Hematopoietic multipotent progenitor cell (in vitro differentiated cells): ENCODE measurements at regions not wholly inside any gene's neighbourhood (a gene's known extent, or its start where the extent isn't known, plus 50 kb on each side); places are given as distances from the start of the nearest gene placed in this dataset.

Experiments used
- DNase-seq, 3 donors: peaks; one replicate each; pipeline ENCODE4 v3.0.0-alpha.2; 2011 to 2015; ENCODE audit warnings: low read depth in 2 of 3, low spot score in 2 of 3

DNA sequence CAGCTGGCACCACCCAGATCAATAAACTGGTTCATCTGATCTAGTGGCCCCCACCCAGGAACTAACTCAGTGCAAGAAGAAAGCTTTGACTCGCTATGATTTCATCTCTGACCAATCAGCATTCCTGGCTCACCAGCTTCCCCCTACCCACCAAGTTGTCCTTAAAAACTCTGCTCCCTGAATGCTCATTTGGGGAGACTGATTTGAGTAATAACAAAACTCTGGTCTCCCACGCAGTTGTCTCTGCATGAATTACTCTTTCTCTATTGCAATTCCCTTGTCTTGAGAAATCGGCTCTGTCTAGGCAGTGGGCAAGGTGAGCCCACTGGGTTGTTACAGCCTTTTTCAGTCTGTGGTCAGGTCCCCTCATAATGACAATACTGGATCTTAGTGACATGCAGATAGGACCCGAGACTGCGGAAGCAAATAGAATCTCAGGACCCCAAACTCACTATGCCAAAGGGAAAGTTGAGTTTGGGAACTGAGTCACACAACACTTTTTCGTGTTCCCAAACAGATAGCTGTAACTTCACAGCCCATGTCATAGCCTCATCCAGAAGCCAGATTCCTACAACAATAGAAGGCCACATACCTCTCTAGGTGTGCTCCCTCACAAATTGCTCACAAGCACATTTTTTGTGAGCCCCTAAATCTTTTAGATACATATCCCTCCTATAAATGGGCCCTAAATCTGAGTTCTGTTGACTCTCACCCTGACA is 175.2 kb upstream of the RAI14 start:
- DNase-seq, result no peak

DNA sequence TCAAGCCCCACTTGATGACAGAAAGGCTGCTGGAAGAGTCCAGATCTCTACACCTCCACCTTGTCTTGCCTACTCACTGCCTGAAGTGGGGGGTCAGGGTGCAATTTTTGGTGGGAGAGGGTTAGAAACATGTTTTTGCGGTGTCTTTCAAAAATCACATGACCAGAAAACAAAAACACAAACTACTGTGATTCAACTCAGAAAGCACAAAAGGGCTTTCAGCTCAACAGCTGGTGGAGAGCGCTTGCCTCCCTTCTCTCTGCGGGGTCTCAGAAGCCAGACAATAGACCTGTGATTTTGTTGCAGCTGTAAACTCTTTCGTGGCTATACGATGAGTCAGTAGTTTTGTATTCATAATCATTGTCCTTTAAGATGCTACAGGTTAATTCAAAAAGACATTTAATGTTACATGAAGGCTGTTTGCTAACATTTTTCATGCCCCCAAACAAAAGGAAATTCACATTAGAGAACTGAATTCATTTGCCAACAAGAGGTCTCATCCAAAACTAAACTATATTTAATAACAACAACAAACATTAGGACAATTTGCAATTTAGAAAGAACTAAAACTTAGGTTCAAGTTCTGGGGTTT is 172.6 kb upstream of the RAI14 start:
- DNase-seq, result no peak

DNA sequence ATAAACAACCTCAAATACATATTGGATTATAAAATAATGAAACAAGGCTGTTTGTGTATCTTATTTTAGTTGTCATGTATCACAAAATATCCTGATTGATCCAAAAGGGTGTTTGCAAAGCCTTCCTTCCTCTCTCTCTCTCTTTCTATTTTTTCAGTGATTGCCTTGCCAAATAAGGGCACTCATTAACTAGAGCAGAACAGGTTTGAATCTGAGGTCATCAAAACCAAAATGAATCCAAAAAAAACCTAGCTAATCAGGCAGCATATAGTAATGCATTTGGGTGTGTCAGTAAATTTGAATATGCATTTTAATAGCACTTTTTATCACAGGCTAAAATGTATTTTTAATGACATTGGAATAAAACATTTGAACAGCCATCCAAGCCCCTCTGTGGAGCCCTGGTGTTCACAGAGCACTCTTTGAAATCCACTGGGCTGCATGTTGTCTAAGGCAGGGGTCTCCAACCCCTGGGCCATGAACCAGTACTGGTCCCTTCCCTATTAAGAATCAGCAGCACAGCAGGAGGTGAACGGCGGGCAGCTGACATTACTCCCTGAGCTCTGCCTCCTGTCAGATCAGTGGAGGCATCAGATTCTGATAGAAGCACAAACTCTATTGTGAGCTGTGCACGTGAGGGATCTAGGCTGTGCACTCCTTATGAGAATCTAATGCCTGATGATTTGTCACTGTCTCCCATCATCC is 171.8 kb upstream of the RAI14 start:
- DNase-seq, result no peak

DNA sequence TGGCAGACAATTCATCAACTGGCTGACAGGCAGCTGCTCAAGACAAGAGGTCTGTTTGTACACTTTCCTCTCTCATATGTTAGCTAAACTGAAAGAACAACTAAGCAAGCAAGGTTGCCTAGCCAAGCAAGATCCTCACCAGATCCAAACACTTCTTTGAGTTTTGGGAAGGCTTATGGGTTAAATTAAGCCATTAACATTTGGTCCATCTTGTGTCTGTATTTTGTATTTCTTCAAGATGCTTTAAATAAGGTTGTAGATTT is 170.4 kb upstream of the RAI14 start:
- no peak for DNase-seq

DNA sequence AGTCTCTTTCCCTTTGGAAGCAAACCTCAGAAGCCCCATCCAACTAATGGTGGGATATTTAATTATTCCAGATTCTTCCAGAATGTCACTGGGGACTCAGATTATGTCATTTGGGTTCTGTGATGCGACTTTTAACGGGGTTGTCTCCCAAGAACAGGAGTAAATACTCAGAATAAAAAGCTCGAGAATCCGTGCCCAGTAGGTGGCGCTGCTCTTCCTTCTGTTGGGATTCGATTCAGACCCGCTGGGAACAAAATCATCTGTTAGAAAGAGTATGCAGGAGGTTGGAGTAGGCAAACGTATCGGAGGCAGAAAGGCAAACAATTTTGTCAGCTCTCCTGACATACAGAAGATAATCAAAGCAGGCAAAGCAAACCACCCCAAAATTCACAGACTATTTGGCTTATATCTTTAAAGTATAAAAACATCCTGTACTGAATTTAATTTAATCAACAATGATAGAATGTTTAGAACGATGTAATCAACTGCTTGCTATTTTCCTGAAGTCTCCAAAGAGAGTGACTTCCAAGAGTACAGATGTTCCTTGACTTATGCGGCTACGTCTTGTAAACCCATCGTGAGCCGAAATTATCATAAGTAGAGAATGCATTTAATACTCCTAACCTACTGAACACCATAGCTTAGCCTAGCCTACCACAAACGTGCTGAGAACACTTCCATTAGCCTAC is 169.8 kb upstream of the RAI14 start:
- DNase-seq, result peak; percentile 32 to 83 (median 64)

DNA sequence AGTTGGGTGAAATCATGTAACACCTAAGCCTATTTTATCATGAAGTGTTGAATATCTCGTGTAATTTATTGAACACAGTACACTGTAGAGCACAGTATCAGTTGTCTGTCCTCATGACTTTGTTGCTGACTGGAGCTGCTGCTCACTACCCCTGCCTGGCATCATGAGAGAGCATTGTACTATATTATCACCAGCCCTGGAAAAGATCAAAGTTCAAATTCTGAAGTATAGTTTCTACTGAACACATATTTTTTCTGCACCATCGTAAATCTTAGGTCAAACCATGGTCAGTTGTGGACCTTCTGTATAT is 169.3 kb upstream of the RAI14 start:
- DNase-seq, result no peak

DNA sequence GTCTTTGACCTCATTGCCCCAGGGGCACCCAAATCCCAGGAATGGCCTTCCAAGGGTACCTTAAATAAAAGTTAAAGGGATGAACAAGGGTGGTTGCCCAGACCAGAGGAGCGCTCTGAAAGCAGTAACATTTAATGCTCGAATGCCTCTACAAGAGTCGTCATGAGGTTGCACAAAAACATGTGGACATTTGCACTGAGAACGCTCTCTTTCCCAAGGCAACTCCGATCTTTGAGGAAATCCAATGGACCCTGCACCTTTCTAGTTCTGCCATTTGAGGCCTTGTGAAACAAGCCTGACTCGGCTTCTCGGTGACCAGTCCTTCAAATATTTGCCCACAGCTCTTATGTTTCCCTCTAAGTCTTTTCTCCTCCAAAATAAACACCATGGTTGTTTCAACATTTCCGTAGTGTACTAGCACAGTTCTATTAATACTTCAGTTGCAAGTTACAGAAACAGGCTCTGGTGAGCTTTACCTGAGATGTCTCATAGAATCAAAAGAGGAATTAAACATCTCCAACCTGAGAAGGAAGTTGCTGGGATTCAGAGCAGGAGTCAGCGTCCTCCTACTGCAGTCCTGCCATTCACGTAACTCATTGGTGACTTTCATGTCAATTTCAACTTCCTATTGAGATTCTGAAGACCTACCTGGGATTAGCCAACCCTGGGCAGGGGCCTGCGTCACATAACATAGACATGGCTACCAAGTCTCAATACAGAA is 168.8 kb upstream of the RAI14 start:
- DNase-seq, result no peak

DNA sequence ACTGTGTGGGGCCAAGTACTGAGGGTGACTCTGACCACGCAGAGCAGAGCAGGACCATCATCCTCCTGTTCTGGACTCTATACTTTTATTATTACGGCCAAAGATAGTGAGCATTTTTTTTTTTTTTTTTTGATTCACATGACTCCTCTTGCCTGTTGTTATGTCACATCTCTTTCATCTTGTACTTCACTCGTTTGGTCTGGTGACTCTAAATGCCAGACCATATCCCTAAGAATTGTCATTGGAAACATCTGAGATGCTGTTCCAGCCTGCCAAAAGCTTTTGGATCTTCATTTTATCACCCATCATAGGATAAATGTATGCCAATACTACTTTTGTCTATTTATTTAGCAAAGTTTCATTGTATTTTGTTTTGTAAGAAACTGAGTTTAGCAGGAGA is 168.2 kb upstream of the RAI14 start:
- DNase-seq, result no peak

DNA sequence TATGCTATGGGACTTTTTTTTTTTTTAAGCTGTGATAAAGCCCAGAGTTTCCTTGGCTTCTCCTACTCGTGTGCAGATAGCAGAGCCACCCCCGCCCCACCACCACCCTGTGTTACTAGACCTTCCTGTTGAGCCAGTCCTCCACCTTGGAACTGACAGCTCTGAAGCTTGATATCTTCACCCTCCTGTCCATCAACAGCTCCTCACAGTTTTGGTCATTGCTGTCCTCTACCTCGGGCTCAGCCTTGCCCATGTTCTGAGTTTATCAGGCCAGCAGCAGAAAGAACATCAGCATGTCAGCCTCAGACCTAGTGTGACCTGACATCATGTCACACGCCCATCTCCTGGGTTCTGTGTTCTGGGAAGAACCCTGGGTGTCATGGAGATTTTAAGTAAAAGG is 167.1 kb upstream of the RAI14 start:
- DNase-seq, result no peak

DNA sequence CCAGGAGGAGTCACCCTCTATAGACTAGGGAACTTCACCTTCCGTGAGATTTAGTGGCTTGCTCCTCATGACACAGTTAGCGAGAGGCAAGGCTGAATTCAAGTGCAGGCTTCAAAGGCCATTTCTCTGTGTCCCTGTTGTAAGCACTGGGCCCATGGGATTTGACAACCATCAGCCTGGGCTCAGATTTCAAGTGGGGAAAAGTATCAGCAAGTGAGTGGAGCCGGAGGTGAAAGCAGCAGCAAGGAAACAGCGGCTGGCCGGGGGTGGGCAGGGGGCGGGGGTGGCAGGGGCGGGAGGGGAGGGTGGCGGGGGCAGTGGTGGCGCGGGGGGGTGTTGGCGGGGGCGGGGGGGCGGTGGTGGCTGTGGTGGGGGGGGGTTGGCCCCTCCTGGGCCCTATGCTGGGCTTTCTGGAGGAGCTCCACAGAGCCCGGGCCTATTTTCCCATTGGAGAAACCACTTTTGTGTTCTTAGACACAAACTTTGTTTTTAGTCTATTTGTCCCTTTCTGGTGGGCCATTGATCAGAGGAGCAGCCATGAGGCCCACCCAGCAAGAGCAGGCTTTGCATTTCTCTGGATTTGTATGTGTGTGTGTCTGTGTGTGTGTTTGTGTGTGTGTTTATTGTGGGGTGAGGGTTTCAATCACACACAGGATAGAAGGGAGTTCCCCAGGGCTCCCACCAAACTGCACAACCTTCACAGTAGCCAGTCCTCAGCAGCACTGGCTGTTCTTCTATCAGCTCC is 165.4 kb upstream of the RAI14 start:
- DNase-seq, result no peak

DNA sequence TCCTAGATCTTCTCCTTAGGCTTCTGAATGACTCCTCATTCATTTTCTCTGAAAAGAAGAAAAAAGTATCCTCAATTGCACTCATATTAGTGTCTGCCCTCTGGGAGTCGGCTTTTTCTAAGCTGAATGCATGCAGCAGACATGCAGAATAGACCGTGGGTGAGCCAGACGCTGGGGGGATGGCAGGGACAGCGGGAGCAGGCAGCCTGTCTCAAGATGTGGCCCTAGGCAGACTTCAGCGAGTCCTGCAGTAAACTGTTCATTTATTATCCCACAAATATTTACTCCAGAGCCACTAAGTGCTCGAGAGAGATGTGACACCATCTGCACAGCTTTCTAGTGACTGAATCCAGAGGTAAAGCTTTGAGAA is 164.9 kb upstream of the RAI14 start:
- DNase-seq, result no peak

DNA sequence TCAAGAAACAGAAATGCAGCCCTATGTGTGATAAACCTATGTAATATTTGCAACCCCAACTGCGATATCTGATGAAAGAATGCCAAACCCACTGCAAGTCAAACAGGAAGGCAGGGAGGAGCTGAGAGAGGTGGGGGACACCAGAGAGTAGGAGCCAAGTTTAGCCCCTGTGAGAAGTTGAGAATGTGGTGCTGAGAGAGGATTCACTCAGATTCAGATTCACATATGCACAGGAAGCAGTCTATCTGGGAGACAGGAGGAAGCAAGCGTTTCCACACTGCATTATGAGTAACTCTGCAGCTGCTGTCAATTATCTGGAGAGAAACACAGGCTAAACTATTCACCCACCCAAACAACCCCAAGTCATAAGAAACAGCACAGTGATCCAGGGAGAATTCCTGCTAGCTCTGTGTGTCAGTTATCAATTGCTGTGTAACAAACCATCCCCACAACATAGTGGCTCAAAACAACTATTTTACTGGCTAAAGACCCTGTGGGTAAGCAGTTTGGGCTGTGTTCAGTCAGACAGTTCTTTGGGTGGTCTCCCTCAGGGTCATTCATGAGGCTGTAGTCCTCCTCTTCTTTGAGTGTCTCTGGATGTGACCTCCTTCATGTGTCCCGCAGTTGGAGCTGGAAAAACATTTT is 161.9 kb upstream of the RAI14 start:
- peak in 1 of 3 donors; percentile 12 for DNase-seq

DNA sequence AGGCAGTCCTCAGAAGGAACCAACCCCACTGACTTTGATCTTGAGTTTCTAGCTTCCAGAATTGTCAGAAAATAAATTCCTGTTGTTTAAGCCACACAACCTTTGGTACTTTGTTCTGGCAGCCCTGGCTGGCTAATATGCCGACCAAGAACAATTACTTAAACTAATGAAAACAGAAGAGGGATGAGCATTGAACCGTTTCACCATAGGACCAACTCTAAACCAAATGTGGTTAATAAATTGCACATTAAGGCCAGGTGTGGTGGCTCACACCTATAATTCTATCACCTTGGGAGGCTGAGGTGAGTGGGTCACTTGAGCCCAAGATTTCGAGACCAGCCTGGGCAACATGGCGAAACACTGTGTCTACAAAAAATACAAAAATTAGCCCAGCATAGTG is 160.9 kb upstream of the RAI14 start:
- DNase-seq, result no peak

DNA sequence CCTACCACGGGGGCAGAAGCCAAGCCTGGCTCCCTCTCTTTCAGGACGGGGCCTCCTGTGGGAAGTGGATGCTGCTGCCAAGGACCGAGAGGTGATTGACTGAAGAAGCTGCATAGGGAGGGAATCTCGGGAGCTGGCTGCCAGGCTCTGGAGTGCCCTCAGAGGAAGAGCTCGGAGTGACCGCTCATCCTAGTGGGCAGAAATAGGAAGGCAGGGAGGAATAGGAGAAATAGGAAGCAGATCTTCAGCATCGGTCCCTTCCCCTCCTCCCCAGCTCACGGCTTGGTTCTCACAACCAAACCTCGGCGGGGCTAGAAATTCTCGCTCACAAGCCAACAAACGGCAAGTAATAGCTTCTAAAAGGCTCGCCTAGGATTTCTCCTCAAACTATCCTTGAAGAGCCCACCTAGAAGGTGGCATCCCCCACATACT is 159.9 kb upstream of the RAI14 start:
- no peak for DNase-seq

DNA sequence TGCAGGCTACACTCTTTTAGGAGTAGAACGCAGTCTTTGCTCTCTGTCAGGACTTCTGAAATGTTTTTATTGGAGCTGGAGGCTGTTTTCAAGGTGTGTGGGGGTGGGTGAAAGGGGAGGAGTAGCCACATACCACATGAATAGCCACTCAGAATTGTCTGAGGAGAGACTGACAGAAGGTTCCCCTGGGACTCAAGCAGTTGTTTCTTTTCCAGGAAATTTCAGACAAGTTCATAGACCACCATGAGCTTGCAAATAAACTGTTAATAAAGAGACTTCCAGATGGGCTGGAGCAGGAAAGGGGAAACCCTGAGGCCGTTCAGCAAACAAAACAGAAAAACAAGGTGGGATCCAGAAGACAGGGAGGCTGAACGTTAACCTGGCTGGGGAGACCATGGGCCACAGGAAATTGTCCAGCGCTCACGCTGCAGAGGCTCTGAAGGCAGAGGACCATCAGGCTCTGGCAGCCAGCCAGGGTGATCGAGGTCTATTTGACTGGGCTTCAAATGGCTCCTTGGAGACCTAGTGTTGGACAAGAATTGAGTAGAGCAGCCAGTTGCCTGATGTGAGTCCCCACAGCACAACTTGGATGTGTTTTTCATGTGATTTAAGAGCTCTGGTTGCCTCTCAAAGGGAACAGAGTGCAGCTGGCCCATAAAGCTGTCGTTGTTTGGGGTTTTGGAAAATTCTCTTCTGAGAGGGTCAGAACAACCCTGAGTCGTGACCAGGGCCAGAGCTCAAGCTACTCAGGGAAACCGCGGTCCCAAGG is 159.2 kb upstream of the RAI14 start:
- no peak for DNase-seq

DNA sequence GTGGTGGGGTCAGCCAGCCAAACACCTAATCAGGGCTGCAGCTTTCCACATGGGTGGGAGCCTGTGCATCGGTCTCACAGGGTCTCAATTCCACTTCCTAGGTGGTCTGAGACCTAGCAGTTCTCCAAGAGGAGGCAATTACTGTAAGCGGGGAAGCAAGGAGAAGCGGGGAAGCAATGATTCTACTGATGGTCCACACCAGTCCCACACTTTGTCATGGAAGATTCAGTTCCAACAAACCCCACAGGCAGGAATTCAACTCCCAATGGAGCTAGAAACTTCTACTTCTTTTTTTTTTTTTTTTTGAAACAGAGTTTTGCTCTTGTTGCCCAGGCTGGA is 158.7 kb upstream of the RAI14 start:
- DNase-seq, result no peak

DNA sequence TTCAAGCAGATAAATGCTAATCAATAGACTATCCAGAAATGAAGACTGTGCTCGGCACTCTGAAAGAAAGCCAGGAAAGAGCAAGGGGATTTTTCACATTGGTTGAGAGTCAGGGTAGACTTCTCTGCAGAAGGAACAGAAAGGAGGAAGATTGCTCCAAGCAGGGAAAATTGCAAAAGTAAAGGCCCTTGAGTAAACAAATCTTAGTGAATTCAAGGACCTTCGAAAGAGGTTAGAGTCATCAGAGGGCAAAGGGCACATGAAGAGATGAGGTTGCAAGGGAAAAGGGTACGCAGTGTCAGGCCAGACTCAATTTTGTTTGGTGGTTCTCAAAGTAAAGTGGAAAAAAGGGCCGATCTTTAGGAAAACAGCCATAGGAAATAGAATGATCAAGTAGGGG is 157.6 kb upstream of the RAI14 start:
- no peak for DNase-seq

DNA sequence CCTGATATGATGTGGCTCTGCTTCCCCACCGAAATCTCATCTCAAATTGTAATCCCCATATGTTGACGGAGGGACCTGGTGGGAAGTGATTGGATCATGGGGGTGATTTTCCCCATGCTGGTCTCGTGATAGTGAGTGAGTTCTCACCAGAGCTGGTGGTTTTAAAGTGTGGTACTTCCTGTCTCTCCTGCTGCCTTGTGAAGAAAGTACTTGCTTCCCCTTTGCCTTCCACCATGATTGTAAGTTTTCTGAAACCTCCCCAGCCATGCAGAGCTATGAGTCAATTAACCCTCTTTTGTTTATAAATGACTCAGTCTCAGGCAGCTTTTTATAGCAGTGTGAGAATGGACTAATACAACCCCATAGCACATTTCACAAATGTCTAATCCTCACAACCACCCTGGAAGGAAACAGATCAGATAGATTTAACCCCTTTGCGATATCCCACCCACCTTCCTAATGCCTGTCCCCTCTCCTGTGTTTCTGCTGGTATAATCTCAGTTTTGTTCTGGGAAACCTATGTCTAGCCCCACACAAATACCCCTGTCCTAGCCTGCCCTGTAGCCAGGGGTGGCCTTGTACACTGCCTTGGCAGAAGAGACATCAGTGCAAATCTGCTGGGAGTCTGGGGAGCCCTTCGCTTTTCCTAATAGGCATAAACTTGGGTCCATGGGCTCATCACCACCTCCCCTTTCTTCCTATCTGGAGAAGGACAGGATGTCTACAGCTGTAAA is 157.0 kb upstream of the RAI14 start:
- DNase-seq, result peak in 1 of 3 donors; percentile 45
